Eye (tissue), 1 donor: ENCODE measurements at regions not wholly inside any gene's neighbourhood (a gene's known extent, or its start where the extent isn't known, plus 50 kb on each side); places are given as distances from the start of the nearest gene placed in this dataset.

Experiments used
- DNase-seq: peaks from one replicate; pipeline ENCODE4 v3.0.0-alpha.2; 2015

- no peak for DNase-seq
These were observed 485.4 kb downstream of the TNS1 start for GRCh38 chr2:217517402-217517801.

GRCh38 chr2:217515615-217516309 is 487.0 kb downstream of the TNS1 start:
- no peak for DNase-seq

GRCh38 chr2:217513258-217513657 is 489.5 kb downstream of the TNS1 start:
- DNase-seq, result no peak

- no peak for DNase-seq
These were observed 490.1 kb downstream of the TNS1 start for GRCh38 chr2:217512728-217513127.

- DNase-seq, result no peak
These were observed 490.5 kb downstream of the TNS1 start for GRCh38 chr2:217512259-217512658.

- no peak for DNase-seq
These were observed 490.9 kb downstream of the TNS1 start for GRCh38 chr2:217511850-217512249.

- peak; percentile 95 for DNase-seq
These were observed 492.0 kb downstream of the TNS1 start for GRCh38 chr2:217510771-217511291.

- DNase-seq, result no peak
These were observed 497.5 kb downstream of the TNS1 start for GRCh38 chr2:217505303-217505702.

- no peak for DNase-seq
These were observed 500.9 kb downstream of the TNS1 start for GRCh38 chr2:217501887-217502286.

GRCh38 chr2:217497843-217498377 is 504.9 kb downstream of the TNS1 start:
- DNase-seq, result no peak

GRCh38 chr2:217494557-217494956 is 508.2 kb downstream of the TNS1 start:
- no peak for DNase-seq

GRCh38 chr2:217491271-217491670 is 511.5 kb downstream of the TNS1 start:
- no peak for DNase-seq

- DNase-seq, result peak; percentile 54
These were observed 513.4 kb downstream of the TNS1 start for GRCh38 chr2:217489145-217489960.

GRCh38 chr2:217484046-217484445 is 518.7 kb downstream of the TNS1 start:
- no peak for DNase-seq

GRCh38 chr2:217482056-217482710 is 520.6 kb downstream of the TNS1 start:
- peak; percentile 23 for DNase-seq

GRCh38 chr2:217481577-217481976 is 521.2 kb downstream of the TNS1 start:
- DNase-seq, result no peak

GRCh38 chr2:217479566-217479965 is 523.2 kb downstream of the TNS1 start:
- no peak for DNase-seq

GRCh38 chr2:217478831-217479455 is 523.9 kb downstream of the TNS1 start:
- peak; percentile 63 for DNase-seq

- DNase-seq, result no peak
These were observed 525.2 kb downstream of the TNS1 start for GRCh38 chr2:217477583-217477982.

- DNase-seq, result no peak
These were observed 527.0 kb downstream of the TNS1 start for GRCh38 chr2:217475791-217476190.

GRCh38 chr2:217475101-217475500 is 527.7 kb downstream of the TNS1 start:
- DNase-seq, result no peak

GRCh38 chr2:217471319-217471718 is 531.5 kb downstream of the TNS1 start:
- no peak for DNase-seq
